ENCODE measurements at regions not wholly inside any gene's neighbourhood (a gene's known extent, or its start where the extent isn't known, plus 50 kb on each side); places are given as distances from the start of the nearest gene placed in this dataset.

DNA sequence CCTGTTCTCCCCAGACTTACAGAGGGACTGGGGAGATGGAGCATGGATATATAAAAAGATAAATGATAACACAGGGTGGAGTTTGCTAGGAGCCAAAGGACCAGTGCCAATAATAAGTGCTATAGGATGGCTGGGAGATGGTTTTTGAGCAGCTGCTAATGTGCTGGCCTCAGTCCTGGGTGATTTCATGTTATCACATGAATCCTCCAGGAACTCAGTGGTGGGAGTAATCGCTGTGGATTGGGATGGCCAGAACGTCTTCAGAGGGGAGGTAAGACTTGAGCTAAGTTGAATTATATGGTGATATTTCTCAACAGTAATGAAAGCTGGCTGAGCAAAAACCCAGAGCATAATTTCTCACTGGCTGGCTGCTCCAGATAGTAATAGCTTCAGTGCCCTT is 441.4 kb downstream of the SLC4A3 start:
- DNase-seq, result no peak

DNA sequence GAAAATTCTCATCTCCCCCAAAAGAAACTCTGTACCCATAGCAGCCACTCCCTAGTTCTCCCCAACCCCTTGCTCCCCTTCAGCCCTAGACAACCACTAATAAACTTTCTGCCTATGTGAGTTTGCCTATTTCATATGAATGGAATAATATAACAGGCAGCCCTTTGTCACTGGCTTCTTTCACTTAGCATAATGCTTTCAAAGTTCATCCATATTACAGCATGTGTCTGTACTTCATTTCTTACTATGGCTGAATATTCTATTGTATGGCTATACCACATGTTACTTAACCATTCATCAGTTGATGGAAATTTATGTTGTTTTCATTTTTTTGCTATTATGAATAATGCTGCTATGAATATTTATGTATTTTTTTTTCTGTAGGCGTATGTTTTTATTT is 442.9 kb downstream of the SLC4A3 start:
- DNase-seq, result no peak

DNA sequence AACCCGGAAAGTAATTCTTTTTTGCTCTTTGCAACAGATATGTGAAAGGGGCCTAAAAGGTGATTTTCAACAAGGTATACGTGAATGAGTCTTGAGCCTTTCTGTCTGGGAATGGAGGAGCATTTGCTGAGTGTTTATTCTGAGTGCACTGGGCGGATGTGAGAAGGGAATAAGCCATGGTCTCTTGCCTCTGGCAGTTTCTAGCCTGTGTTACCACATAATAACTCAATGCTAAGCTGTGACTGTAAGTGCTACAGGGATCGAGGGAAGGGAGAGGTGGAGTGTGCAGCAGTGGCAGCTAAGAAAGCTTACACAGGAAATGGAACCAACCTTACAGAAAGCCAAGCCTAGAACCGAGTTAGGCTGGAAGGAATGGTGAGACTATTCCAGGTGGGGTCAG is 444.3 kb downstream of the SLC4A3 start:
- DNase-seq, result no peak

DNA sequence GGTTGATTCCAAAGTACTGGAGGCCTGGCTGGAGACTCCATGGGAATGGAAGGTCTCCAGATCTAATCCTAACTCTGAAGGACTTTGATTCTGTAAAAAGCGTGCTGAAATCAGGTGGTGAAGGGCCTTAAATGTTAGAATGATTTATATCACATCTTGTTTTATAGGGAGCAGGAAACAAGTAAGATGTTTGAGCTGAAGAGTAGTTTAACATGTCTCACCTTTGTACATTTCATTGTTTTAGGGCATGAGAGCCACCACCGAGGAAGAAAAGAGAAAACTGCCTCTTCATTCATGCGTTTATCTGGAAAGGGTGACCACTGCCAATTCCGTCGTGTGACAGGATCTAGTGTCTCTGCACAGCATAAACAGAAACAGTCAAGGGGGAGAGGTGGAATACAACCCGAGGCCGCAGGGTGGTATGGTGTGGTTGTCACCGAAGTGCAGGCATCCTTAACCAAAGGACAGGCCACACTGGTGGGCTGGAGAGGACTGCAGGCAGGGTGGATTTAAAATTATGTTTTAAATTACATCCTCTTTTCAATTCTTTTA is 445.3 kb downstream of the SLC4A3 start:
- DNase-seq, result no peak

GRCh38 chr2:220075835-220076234 is 448.4 kb downstream of the SLC4A3 start:
- DNase-seq, result no peak

DNA sequence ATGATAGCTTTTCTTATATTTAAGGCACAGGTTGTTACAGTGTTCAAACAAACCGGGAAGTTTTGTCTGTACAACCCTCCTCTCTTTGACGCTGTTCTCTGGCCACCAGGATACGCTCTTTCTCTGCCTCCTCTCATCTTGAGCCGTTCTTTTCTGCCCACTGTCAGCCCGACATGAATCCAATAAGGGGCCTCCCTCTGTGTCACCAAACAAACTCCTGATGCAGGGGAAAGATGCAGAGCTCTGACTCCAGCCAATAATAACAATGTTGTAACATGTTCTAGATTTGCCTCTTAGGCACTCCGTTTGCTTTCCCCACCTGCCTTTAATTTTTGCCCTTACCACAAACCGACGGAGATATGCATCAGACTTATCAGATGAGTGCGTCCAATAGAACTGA is 449.3 kb downstream of the SLC4A3 start:
- no peak for DNase-seq

DNA sequence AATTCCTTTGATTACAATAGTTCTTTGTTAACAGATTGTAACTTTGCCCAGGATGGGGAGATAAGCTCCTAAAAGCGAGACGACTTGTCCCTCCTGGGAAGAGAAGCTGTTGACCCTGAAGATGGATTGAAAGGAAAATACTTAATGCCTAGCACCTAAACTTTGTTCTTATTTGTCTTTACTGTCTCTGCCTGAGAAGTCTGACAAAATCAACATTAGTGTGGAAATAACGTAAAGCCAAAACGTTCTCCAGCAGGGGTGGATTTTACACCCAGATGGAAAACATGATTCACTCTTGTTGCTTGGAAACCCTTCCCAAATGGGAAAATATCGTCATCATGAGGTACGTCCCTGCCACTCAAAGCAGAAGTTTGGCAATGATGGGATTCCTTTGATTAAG is 450.1 kb downstream of the SLC4A3 start:
- peak; percentile 7 for DNase-seq

GRCh38 chr2:220078439-220078838 is 451.0 kb downstream of the SLC4A3 start:
- peak; percentile 6 for DNase-seq

DNA sequence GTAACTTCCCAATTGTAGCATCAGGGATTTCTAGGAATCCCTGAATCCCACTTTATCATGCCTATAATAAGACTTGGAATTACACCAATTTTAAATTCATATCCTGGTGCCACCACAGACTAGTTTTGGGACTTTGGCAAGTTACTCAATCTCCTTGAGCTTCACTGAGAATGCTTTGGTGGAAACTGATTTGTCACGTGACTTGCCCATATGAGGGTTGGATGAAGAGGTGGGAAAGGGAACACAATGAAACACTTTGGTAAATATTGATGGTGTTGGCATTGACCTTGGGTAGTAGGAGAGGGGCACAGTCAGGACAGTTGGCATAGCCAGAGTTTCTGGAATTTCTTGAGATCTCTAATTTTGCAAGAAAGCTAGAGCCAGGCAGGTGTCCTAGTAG is 452.2 kb downstream of the SLC4A3 start:
- DNase-seq, result no peak

- no peak for DNase-seq
Observed at GRCh38 chr2:220081171-220081570, 453.7 kb downstream of the SLC4A3 start.

GRCh38 chr2:220090050-220090449 is 462.6 kb downstream of the SLC4A3 start:
- DNase-seq, result peak; percentile 12

GRCh38 chr2:220096406-220096805 is 469.0 kb downstream of the SLC4A3 start:
- DNase-seq, result no peak

- DNase-seq, result no peak
Observed at GRCh38 chr2:220101980-220102379, 474.6 kb downstream of the SLC4A3 start.

- no peak for DNase-seq
Observed at GRCh38 chr2:220103596-220103995, 476.2 kb downstream of the SLC4A3 start.

DNA sequence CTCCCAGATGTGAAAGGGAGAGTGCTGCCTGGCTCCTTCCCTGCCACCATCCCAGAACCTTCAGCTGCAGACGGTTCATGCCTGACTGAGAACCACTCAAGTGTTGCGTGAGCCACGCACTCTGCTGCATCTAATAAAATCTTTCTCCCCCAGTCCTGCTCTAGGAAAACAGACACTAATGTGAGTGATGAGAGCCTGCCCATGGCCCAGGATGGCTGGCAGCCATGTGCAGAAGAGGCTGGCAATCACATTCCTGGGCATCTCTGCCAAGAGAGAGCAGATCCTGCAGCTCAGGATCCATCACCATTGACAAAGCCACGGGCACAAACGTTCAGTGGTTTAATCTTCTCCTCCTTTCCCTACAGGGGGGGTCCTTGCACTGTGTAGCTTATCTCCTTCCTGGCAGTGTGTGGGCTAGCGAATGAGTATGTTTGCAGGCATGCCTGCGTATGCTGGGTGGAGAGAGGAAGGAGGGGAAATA is 477.5 kb downstream of the SLC4A3 start:
- peak; percentile 65 for DNase-seq

GRCh38 chr2:220106065-220106464 is 478.6 kb downstream of the SLC4A3 start:
- no peak for DNase-seq

DNA sequence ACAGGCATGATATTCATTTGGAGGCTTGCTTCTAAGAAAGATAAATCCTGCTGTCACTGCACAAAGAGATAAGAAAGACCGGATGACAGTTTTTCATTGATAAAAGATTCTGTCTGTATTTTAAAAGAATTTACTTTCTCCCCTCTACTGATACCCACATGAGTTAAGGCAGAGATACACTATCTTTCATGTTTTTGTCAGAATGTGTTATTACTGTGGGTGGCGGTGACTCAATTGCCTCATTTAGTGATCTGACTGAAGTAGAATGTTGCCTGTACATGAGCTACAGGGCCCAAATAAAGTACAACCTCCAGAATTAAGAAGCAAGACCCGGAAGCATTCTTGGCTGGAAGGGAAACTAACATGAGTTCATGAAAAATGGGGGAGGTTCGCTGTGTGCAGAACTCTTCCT is 480.0 kb downstream of the SLC4A3 start:
- DNase-seq, result no peak

DNA sequence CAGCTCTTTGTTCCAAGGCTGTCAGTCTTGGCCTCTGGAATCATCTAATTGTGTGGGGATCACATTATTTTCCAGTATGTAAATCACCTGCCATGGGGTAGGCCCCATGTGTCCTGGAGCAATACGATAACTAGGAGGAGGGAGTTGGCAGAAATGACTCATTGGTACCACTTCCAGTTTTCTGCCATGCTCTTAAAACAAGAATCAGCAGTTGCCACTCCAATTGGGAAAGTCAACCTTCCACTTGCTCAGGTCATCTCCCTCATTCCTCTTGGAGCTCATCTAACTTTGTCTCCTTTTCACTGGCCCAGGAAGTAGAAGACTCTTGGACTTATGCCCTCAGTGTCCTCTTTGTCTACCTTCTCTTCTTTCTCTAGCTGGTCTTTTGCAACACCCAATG is 487.0 kb downstream of the SLC4A3 start:
- DNase-seq, result no peak

- DNase-seq, result no peak
Observed at GRCh38 chr2:220117025-220117424, 489.6 kb downstream of the SLC4A3 start.

DNA sequence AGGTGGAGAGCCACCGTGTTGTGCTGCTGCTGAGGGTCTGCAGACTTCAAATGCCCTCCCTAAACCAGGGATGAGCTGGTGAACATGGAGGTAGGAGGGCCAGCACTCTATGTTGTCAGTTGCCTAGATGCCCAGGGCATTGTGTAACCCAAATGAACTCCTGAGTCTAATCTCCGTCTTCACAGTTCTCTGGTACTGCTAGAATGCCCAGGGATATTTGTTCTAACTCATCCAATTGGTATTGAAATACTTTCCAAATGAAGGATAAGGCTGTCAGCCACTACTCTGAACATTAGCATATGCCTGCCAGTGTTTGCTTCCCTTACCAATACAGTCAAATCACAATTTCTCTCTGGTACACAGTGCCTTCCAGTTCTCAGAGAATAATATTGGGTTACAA is 492.6 kb downstream of the SLC4A3 start:
- DNase-seq, result no peak

DNA sequence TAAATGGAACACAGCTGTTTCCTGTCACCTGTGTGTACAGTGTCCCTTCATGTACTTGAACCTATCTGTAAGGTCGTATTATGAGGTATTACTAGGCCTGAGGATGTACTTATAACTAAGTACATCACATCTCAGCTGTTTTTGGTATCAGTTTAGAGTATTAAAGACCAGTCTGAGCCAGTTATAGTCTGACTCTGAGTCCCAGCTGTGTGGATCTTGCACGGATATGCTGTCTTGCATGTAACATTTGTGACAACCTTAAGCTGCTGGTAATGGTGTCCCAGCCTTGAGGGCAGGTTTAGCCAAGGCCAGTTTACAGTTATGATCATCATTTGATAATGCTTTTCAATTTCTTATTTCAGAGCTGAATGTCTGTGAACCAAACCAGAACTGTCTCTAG is 496.3 kb downstream of the SLC4A3 start:
- no peak for DNase-seq

GRCh38 chr2:220125551-220125950 is 498.1 kb downstream of the SLC4A3 start:
- no peak for DNase-seq

DNA sequence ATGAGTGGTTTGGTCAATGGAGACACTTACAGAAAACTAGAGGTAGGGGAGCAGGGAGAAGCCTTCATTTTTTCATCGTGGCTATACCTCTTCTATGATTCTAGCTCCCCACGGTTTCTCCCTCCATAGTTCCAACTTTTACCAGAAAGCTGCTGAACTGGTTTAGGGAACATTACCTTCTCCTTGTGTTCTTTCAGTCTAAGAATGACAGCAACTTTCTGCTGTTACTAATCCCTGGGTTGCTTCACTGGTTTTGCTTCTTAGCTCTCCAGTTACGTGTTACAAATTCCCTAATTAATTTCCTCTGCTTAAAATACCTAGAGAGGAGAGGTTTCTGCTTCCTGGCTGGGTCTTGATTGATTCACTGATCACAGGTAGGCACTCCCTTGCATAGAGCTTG is 499.9 kb downstream of the SLC4A3 start:
- no peak for DNase-seq

GRCh38 chr2:220127876-220128275 is 500.4 kb downstream of the SLC4A3 start:
- no peak for DNase-seq

DNA sequence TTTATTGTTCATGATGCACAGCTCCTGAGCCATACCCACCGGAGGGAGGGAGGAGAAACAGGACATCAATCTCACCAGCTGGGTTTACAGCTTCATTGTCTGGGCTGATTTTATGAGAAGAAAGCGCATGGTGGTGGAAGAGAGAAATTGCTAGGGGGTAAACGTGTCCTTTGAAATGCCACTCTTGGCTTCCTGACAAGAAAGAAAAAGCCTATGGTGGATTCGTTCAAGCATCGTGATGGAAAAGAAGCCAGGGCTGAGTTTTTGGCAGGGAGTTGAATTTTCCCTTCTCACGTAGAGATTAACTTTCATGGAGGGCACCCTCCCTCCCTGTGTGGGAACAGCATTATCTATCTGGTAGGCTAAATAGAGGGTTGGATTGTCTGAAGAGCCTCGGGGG is 502.0 kb downstream of the SLC4A3 start:
- no peak for DNase-seq

Data from amniotic stem cell (primary cell).